Stimulated activated CD8-positive, alpha-beta memory T cell treated with anti-CD3 and anti-CD28 coated beads, Interleukin-7, amount 100 ng/mL, for 48 hours (primary cell): ENCODE measurements at regions not wholly inside any gene's neighbourhood (a gene's known extent, or its start where the extent isn't known, plus 50 kb on each side); places are given as distances from the start of the nearest gene placed in this dataset.
"Not testable (repeated sequence)": the region's sequence is repeated elsewhere in the genome, so short reads cannot be mapped to it uniquely, and the experiment has no call there.

Experiments
- DNase-seq, 2 donors: peaks; one replicate each; pipeline ENCODE4 v3.0.0-alpha.2; 2020; ENCODE audit warnings: low read depth in 1 of 2; ENCODE audit errors: extremely low read depth in 1 of 2

GRCh38 chr2:22984152-22984551, 400.8 kb upstream of the KLHL29 start:
- not testable (repeated sequence) for DNase-seq

- no peak for DNase-seq
Observed at GRCh38 chr2:22990246-22990645, 394.7 kb upstream of the KLHL29 start.

GRCh38 chr2:22991844-22992243, 393.1 kb upstream of the KLHL29 start:
- DNase-seq, result no peak

- no peak for DNase-seq
Observed at GRCh38 chr2:22992441-22992840, 392.5 kb upstream of the KLHL29 start.

- DNase-seq, result no peak
Observed at GRCh38 chr2:22993250-22993649, 391.7 kb upstream of the KLHL29 start.

- no peak for DNase-seq
Observed at GRCh38 chr2:22995576-22995975, 389.4 kb upstream of the KLHL29 start.

GRCh38 chr2:22996911-22997310, 388.1 kb upstream of the KLHL29 start:
- no peak for DNase-seq

GRCh38 chr2:22998359-22998758, 386.6 kb upstream of the KLHL29 start:
- DNase-seq, result no peak

GRCh38 chr2:22999951-23000350, 385.0 kb upstream of the KLHL29 start:
- no peak for DNase-seq

- no peak for DNase-seq
Observed at GRCh38 chr2:23002234-23002633, 382.7 kb upstream of the KLHL29 start.

- no peak for DNase-seq
Observed at GRCh38 chr2:23005469-23005868, 379.5 kb upstream of the KLHL29 start.

GRCh38 chr2:23007631-23008235, 377.2 kb upstream of the KLHL29 start:
- DNase-seq, result no peak

- no peak for DNase-seq
Observed at GRCh38 chr2:23008440-23008839, 376.5 kb upstream of the KLHL29 start.

GRCh38 chr2:23008951-23009350, 376.0 kb upstream of the KLHL29 start:
- no peak for DNase-seq

GRCh38 chr2:23009545-23010149, 375.3 kb upstream of the KLHL29 start:
- DNase-seq, result no peak

GRCh38 chr2:23012499-23012898, 372.5 kb upstream of the KLHL29 start:
- no peak for DNase-seq

- DNase-seq, result no peak
Observed at GRCh38 chr2:23015651-23016200, 369.3 kb upstream of the KLHL29 start.

- DNase-seq, result no peak
Observed at GRCh38 chr2:23019476-23019875, 365.5 kb upstream of the KLHL29 start.

- DNase-seq, result no peak
Observed at GRCh38 chr2:23020659-23021058, 364.3 kb upstream of the KLHL29 start.

GRCh38 chr2:23021311-23022120, 363.5 kb upstream of the KLHL29 start:
- no peak for DNase-seq

GRCh38 chr2:23023722-23024121, 361.3 kb upstream of the KLHL29 start:
- DNase-seq, result no peak

GRCh38 chr2:23026671-23027070, 358.3 kb upstream of the KLHL29 start:
- DNase-seq, result no peak
